NCI-H345 treated with DMSO at 0.1 percent for 48 hours (cell line): ENCODE measurements at regions not wholly inside any gene's neighbourhood (a gene's known extent, or its start where the extent isn't known, plus 50 kb on each side); places are given as distances from the start of the nearest gene placed in this dataset.

Experiments used
- DNase-seq: peaks from one replicate; lab custom pipeline; 2025; ENCODE audit not compliant: unreplicated experiment; lab: John Stamatoyannopoulos, UW

GRCh38 chr16:62676306-62676705 is 640.1 kb upstream of the CDH8 start:
- DNase-seq = no peak

- DNase-seq = no peak
Measured at GRCh38 chr16:62665269-62665668, 629.0 kb upstream of the CDH8 start.

GRCh38 chr16:62664566-62664965 is 628.3 kb upstream of the CDH8 start:
- DNase-seq = no peak

- no peak for DNase-seq
Measured at GRCh38 chr16:62661435-62661834, 625.2 kb upstream of the CDH8 start.

- DNase-seq = no peak
Measured at GRCh38 chr16:62657116-62657515, 620.9 kb upstream of the CDH8 start.

GRCh38 chr16:62652441-62653120 is 616.3 kb upstream of the CDH8 start:
- no peak for DNase-seq

GRCh38 chr16:62648256-62648655 is 612.0 kb upstream of the CDH8 start:
- no peak for DNase-seq

GRCh38 chr16:62644030-62644812 is 608.0 kb upstream of the CDH8 start:
- DNase-seq = no peak

GRCh38 chr16:62642677-62643076 is 606.4 kb upstream of the CDH8 start:
- DNase-seq = no peak

- no peak for DNase-seq
Measured at GRCh38 chr16:62639890-62640289, 603.7 kb upstream of the CDH8 start.

- DNase-seq = no peak
Measured at GRCh38 chr16:62638964-62639870, 603.0 kb upstream of the CDH8 start.

GRCh38 chr16:62638324-62638911 is 602.2 kb upstream of the CDH8 start:
- DNase-seq = no peak

- DNase-seq = no peak
Measured at GRCh38 chr16:62625326-62625725, 589.1 kb upstream of the CDH8 start.

GRCh38 chr16:62620275-62620674 is 584.0 kb upstream of the CDH8 start:
- no peak for DNase-seq

GRCh38 chr16:62615526-62615925 is 579.3 kb upstream of the CDH8 start:
- DNase-seq = no peak

- DNase-seq = no peak
Measured at GRCh38 chr16:62610291-62610690, 574.1 kb upstream of the CDH8 start.

- DNase-seq = no peak
Measured at GRCh38 chr16:62602790-62603189, 566.6 kb upstream of the CDH8 start.

GRCh38 chr16:62597875-62598274 is 561.6 kb upstream of the CDH8 start:
- no peak for DNase-seq

- DNase-seq = no peak
Measured at GRCh38 chr16:62596584-62596983, 560.3 kb upstream of the CDH8 start.

- DNase-seq = no peak
Measured at GRCh38 chr16:62596125-62596524, 559.9 kb upstream of the CDH8 start.
